Nephron progenitor cell (in vitro differentiated cells): ENCODE measurements at regions not wholly inside any gene's neighbourhood (a gene's known extent, or its start where the extent isn't known, plus 50 kb on each side); places are given as distances from the start of the nearest gene placed in this dataset.

Source experiments
- DNase-seq: peaks from one replicate; pipeline ENCODE4 v3.0.0; 2021
- H3K27ac Mint-ChIP-seq: 2 replicates; pipeline ENCODE4 v1.8.0; 2021; ENCODE audit warnings: mild to moderate bottlenecking, moderate library complexity, mixed read lengths
- H3K27me3 Mint-ChIP-seq: 2 replicates; pipeline ENCODE4 v1.8.0; 2021; ENCODE audit warnings: mild to moderate bottlenecking, low read depth, mixed read lengths; ENCODE audit not compliant: poor library complexity
- H3K36me3 Mint-ChIP-seq: 2 replicates; pipeline ENCODE4 v1.8.0; 2021; ENCODE audit warnings: low read depth, mixed read lengths
- H3K4me1 Mint-ChIP-seq: 2 replicates; pipeline ENCODE4 v1.8.0; 2021; ENCODE audit warnings: mixed read lengths
- H3K4me3 Mint-ChIP-seq: 2 replicates; pipeline ENCODE4 v1.8.0; 2021; ENCODE audit warnings: mild to moderate bottlenecking, moderate library complexity, mixed read lengths
- H3K9me3 Mint-ChIP-seq: 2 replicates; pipeline ENCODE4 v1.8.0; 2021; ENCODE audit warnings: mild to moderate bottlenecking, moderate library complexity, mixed read lengths
- CTCF ChIP-seq: fragments of 200-600 bp; sonication (generic); IDR thresholded peaks from 2 replicates; pipeline ENCODE4 v1.5.0; 2021; ENCODE audit warnings: antibody characterized with exemption

- H3K36me3 Mint-ChIP-seq = no peaks in the 10 kb centered on the region
- H3K27me3 Mint-ChIP-seq = no peaks in the 10 kb centered on the region
- H3K9me3 Mint-ChIP-seq = no peaks in the 10 kb centered on the region
- no peak for DNase-seq
- TF ChIP-seq CTCF = no peak
- H3K4me3 Mint-ChIP-seq = no peak overlapping the region
- H3K27ac Mint-ChIP-seq = no peak overlapping the region
- H3K4me1 Mint-ChIP-seq = no peaks in the 10 kb centered on the region
Measured at GRCh38 chr4:103773691-103774231, 54.0 kb upstream of the TACR3 start.
